Esophagus muscularis mucosa (tissue), 3 donors: ENCODE measurements at regions not wholly inside any gene's neighbourhood (a gene's known extent, or its start where the extent isn't known, plus 50 kb on each side); places are given as distances from the start of the nearest gene placed in this dataset.

Source experiments
- POLR2A ChIP-seq: fragments of 450-650 bp; IDR thresholded peaks from one replicate; pipeline ENCODE4 v1.6.1; 2017; ENCODE audit warnings: antibody characterized with exemption, moderate library complexity, mild to moderate bottlenecking, low read depth
- TF ChIP-seq, protein P1 (sequence below), 3 experiments: fragments of 200-600 bp in 2 of 3; fragments of 450-650 bp in 1 of 3; sonication (generic) in 2 of 3; IDR thresholded peaks; one replicate each; pipeline ENCODE4 v1.5.1; 2017 to 2019; ENCODE audit warnings: antibody characterized with exemption in 3 of 3, mild to moderate bottlenecking in 2 of 3, moderate library complexity in 1 of 3

DNA sequence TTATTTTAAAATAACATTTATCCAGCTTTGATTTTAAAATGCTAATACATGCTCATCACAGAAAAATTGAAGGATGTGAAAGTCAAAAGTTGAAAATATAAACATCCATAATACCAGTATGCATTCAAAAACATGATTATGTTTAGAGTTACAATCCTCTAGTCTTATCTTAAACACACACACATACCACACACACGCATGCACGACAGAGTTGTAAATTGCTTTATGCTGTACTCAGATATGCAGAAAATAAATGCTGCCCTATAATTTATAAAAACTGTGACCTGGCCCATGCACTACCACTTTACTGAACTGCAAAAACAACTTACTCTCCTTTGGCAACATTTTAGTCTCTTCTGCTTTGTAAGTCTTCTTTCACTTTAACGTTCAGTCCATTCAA is 793.0 kb upstream of the FANCL start:
- TF ChIP-seq, protein P1, sequence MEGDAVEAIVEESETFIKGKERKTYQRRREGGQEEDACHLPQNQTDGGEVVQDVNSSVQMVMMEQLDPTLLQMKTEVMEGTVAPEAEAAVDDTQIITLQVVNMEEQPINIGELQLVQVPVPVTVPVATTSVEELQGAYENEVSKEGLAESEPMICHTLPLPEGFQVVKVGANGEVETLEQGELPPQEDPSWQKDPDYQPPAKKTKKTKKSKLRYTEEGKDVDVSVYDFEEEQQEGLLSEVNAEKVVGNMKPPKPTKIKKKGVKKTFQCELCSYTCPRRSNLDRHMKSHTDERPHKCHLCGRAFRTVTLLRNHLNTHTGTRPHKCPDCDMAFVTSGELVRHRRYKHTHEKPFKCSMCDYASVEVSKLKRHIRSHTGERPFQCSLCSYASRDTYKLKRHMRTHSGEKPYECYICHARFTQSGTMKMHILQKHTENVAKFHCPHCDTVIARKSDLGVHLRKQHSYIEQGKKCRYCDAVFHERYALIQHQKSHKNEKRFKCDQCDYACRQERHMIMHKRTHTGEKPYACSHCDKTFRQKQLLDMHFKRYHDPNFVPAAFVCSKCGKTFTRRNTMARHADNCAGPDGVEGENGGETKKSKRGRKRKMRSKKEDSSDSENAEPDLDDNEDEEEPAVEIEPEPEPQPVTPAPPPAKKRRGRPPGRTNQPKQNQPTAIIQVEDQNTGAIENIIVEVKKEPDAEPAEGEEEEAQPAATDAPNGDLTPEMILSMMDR (IDR thresholded peaks at IDR 0.05), result no peak
- no peak for TF ChIP-seq POLR2A
